Frontal cortex (tissue), 4 donors: ENCODE measurements at regions not wholly inside any gene's neighbourhood (a gene's known extent, or its start where the extent isn't known, plus 50 kb on each side); places are given as distances from the start of the nearest gene placed in this dataset. TPM values are rescaled to one million over a fixed set of nuclear protein-coding genes. Genes with fewer than 3 reads are reported as not detected.

Source experiments
- DNase-seq, 2 donors: peaks; one replicate each; pipeline ENCODE4 v3.0.0; 2012; ENCODE audit warnings: low spot score in 2 of 2
- FAIRE-seq: peaks from 2 replicates; lab custom pipeline; 2012; peaks lifted over from hg19 to GRCh38; lab: Jason Lieb, UNC
- small RNA-seq: library from RNA; depleted of rRNA; stranded (forward); fragments of <200 nt; gene quantifications from one replicate; pipeline ENCODE3, GENCODE V24; 2014
- donor health status: control.
- donor health status: control.
- donor health status: control.

- FAIRE-seq, result no peak
- no peak for DNase-seq
These were observed 60.8 kb upstream of the ARHGEF26 start for GRCh38 chr3:154060238-154061000.

DNA sequence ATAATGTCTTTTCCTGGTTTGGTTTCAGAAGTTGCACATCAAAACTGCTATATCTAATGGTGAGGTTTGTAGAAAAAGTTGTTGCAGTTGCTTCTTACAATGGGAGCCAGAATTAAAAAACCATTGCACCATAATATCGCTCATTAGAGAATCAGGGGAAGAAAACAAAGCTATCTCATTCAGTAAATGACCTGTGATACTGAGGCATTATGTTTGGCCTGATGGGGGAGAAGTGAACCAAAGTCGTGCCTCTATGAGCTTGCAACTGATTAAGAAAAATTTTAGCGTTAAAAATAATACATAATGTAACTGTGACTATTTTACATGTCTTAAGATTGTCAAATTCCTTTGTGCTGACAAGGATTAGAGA is 60.2 kb upstream of the ARHGEF26 start:
- no peak for FAIRE-seq
- DNase-seq, result no peak

GRCh38 chr3:154062513-154062912 is 58.7 kb upstream of the ARHGEF26 start:
- no peak for DNase-seq
- FAIRE-seq, result no peak

- FAIRE-seq (no peak), DNase-seq (no peak)
These were observed 50.0 kb upstream of the ARHGEF26 start for GRCh38 chr3:154071146-154071545.

Small RNA genes lying in the stretch of these regions (small RNA-seq; reads per million reads assigned to genes)
- gene RF00019, result not detected
- gene RF00096, result not detected
- not detected for gene RNU6-901P
